WTC11 (cell line): ENCODE measurements at regions not wholly inside any gene's neighbourhood (a gene's known extent, or its start where the extent isn't known, plus 50 kb on each side); places are given as distances from the start of the nearest gene placed in this dataset.

Experiments used
- ATAC-seq: fragments of 200-7000 bp; cut with Tn5 transposase; 2 replicates; pipeline ENCODE4 v1.10.0; 2021; ENCODE audit warnings: mild to moderate bottlenecking, moderate library complexity
- CTCF ChIA-PET: fragments of 300-600 bp; sonication (Branson Sonifier 250); formaldehyde crosslinking; loops from one replicate; lab custom pipeline; 2021; ENCODE audit warnings: antibody characterized with exemption; lab: Charles Lee
- POLR2A ChIA-PET: fragments of 350-600 bp; sonication (Branson Sonifier 250); formaldehyde crosslinking; loops from one replicate; lab custom pipeline; 2021; ENCODE audit warnings: antibody characterized with exemption; lab: Charles Lee
- DNase-seq: peaks from one replicate; pipeline ENCODE4 v3.0.0; 2021; ENCODE audit warnings: low spot score
- H3K27ac Mint-ChIP-seq: 2 replicates; pipeline ENCODE4 v1.8.0; 2021; ENCODE audit warnings: mixed read lengths
- H3K27me3 Mint-ChIP-seq: 2 replicates; pipeline ENCODE4 v1.8.0; 2021; ENCODE audit warnings: low read depth, mild to moderate bottlenecking, moderate library complexity, mixed read lengths
- H3K36me3 Mint-ChIP-seq: 2 replicates; pipeline ENCODE4 v1.8.0; 2021; ENCODE audit warnings: mixed read lengths
- H3K4me1 Mint-ChIP-seq: 2 replicates; pipeline ENCODE4 v1.8.0; 2022; ENCODE audit warnings: mixed read lengths
- H3K4me3 Mint-ChIP-seq: 2 replicates; pipeline ENCODE4 v1.8.0; 2021; ENCODE audit warnings: mild to moderate bottlenecking, moderate library complexity, mixed read lengths
- H3K9me3 Mint-ChIP-seq: 2 replicates; pipeline ENCODE4 v1.8.0; 2021; ENCODE audit warnings: mixed read lengths
- AFF4 ChIP-seq: sonication (generic); formaldehyde crosslinking; IDR thresholded peaks from 2 replicates; pipeline ENCODE4 v1.8.1; 2023; ENCODE audit warnings: mild to moderate bottlenecking, missing genetic modification reagents, borderline replicate concordance
- ATF1 ChIP-seq: sonication (generic); formaldehyde crosslinking; IDR thresholded peaks from 2 replicates; pipeline ENCODE4 v1.8.1; 2023; ENCODE audit warnings: mild to moderate bottlenecking, moderate library complexity, missing genetic modification reagents
- ATF6 ChIP-seq: sonication (generic); formaldehyde crosslinking; IDR thresholded peaks from 2 replicates; pipeline ENCODE4 v1.8.1; 2023; ENCODE audit warnings: mild to moderate bottlenecking, missing genetic modification reagents
- CTCF ChIP-seq: fragments of 200-600 bp; IDR thresholded peaks from 2 replicates; pipeline ENCODE4 v1.8.0; 2022; ENCODE audit warnings: antibody characterized with exemption
- E2F4 ChIP-seq: sonication (generic); formaldehyde crosslinking; IDR thresholded peaks from 2 replicates; pipeline ENCODE4 v1.8.1; 2022; ENCODE audit warnings: low read depth, mild to moderate bottlenecking, moderate library complexity, missing genetic modification reagents, borderline replicate concordance
- FOXK1 ChIP-seq: sonication (generic); formaldehyde crosslinking; IDR thresholded peaks from 2 replicates; pipeline ENCODE4 v1.8.0; 2022; ENCODE audit warnings: mild to moderate bottlenecking, moderate library complexity, missing genetic modification reagents
- GTF2I ChIP-seq: fragments of 250-450 bp; sonication (Bioruptor Pico); conservative IDR thresholded peaks from 2 replicates; pipeline ENCODE4 v1.4.0; 2021; ENCODE audit warnings: mild to moderate bottlenecking
- IRF2 ChIP-seq: sonication (generic); formaldehyde crosslinking; IDR thresholded peaks from 2 replicates; pipeline ENCODE4 v1.8.0; 2022; ENCODE audit warnings: low read depth, missing genetic modification reagents, borderline replicate concordance
- PRRX2 ChIP-seq: fragments of 250-450 bp; sonication (Bioruptor Pico); IDR thresholded peaks from 2 replicates; pipeline ENCODE4 v1.8.0; 2021; ENCODE audit warnings: mild to moderate bottlenecking
- SOX15 ChIP-seq: fragments of 250-450 bp; sonication (Bioruptor Pico); IDR thresholded peaks from 2 replicates; pipeline ENCODE4 v1.9.0; 2021; ENCODE audit warnings: mild to moderate bottlenecking
- STAT6 ChIP-seq: sonication (generic); formaldehyde crosslinking; conservative IDR thresholded peaks from 2 replicates; pipeline ENCODE4 v1.8.1; 2023; ENCODE audit warnings: mild to moderate bottlenecking, low read depth, missing genetic modification reagents, moderate library complexity
- TCF7 ChIP-seq: sonication (generic); formaldehyde crosslinking; IDR thresholded peaks from 2 replicates; pipeline ENCODE4 v1.8.0; 2022; ENCODE audit warnings: mild to moderate bottlenecking, low read depth, missing genetic modification reagents, moderate library complexity
- TEAD1 ChIP-seq: sonication (generic); formaldehyde crosslinking; IDR thresholded peaks from 2 replicates; pipeline ENCODE4 v1.8.0; 2022; ENCODE audit warnings: mild to moderate bottlenecking, missing genetic modification reagents
- ZNF219 ChIP-seq: sonication (generic); formaldehyde crosslinking; IDR thresholded peaks from 2 replicates; pipeline ENCODE4 v1.8.0; 2023; ENCODE audit warnings: missing genetic modification reagents, mild to moderate bottlenecking, borderline replicate concordance
- ZNF396 ChIP-seq: fragments of 250-450 bp; sonication (Bioruptor Pico); IDR thresholded peaks from 2 replicates; pipeline ENCODE4 v1.8.0; 2021; ENCODE audit warnings: mild to moderate bottlenecking, moderate library complexity, borderline replicate concordance
- ZNF423 ChIP-seq: fragments of 250-450 bp; sonication (Bioruptor Pico); IDR thresholded peaks from 2 replicates; pipeline ENCODE4 v2.1.2; 2022; ENCODE audit warnings: mild to moderate bottlenecking, moderate library complexity
- ZNF671 ChIP-seq: fragments of 250-450 bp; sonication (Bioruptor Pico); IDR thresholded peaks from 2 replicates; pipeline ENCODE4 v1.8.0; 2021; ENCODE audit warnings: mild to moderate bottlenecking
- TF ChIP-seq, protein P1 (sequence below): fragments of 250-450 bp; sonication (Bioruptor Pico); IDR thresholded peaks from 2 replicates; pipeline ENCODE4 v1.9.0; 2021; ENCODE audit warnings: moderate library complexity, mild to moderate bottlenecking, inconsistent platforms, borderline replicate concordance
- TF ChIP-seq, protein P2 (sequence below): sonication (generic); formaldehyde crosslinking; IDR thresholded peaks from 2 replicates; pipeline ENCODE4 v1.8.0; 2022; ENCODE audit warnings: mild to moderate bottlenecking, missing genetic modification reagents
- TF ChIP-seq, protein P3 (sequence below): sonication (generic); formaldehyde crosslinking; IDR thresholded peaks from 2 replicates; pipeline ENCODE4 v1.8.1; 2023; ENCODE audit warnings: mild to moderate bottlenecking, missing genetic modification reagents

GRCh38 chr2:4891394-4891793 is 800.8 kb upstream of the SOX11 start:
- ATAC-seq (no peak), DNase-seq (no peak)
- H3K4me1 Mint-ChIP-seq: no peaks in the 10 kb centered on the region
- H3K9me3 Mint-ChIP-seq: peaks cover 70% of the 10 kb centered on the region
- no peak overlapping the region for H3K27ac Mint-ChIP-seq
- TF ChIP-seq STAT6 (CRISPR knock-in tag) (no peak), TEAD1 (CRISPR knock-in tag) (no peak), CTCF (no peak), ZNF219 (CRISPR knock-in tag) (no peak), AFF4 (CRISPR knock-in tag) (no peak), ATF6 (CRISPR knock-in tag) (no peak), PRRX2 (no peak), E2F4 (CRISPR knock-in tag) (no peak), ZNF423 (CRISPR knock-in tag) (no peak), TCF7 (CRISPR knock-in tag) (no peak), ZNF671 (no peak), IRF2 (CRISPR knock-in tag) (no peak), FOXK1 (CRISPR knock-in tag) (no peak), SOX15 (no peak), GTF2I (CRISPR knock-in tag) (no peak), ATF1 (CRISPR knock-in tag) (no peak), ZNF396 (CRISPR knock-in tag) (no peak)
- TF ChIP-seq, protein P1, sequence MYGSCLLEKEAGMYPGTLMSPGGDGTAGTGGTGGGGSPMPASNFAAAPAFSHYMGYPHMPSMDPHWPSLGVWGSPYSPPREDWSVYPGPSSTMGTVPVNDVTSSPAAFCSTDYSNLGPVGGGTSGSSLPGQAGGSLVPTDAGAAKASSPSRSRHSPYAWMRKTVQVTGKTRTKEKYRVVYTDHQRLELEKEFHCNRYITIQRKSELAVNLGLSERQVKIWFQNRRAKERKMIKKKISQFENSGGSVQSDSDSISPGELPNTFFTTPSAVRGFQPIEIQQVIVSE: no peak
- TF ChIP-seq, protein P2, sequence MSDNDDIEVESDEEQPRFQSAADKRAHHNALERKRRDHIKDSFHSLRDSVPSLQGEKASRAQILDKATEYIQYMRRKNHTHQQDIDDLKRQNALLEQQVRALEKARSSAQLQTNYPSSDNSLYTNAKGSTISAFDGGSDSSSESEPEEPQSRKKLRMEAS: no peak
- TF ChIP-seq, protein P3, sequence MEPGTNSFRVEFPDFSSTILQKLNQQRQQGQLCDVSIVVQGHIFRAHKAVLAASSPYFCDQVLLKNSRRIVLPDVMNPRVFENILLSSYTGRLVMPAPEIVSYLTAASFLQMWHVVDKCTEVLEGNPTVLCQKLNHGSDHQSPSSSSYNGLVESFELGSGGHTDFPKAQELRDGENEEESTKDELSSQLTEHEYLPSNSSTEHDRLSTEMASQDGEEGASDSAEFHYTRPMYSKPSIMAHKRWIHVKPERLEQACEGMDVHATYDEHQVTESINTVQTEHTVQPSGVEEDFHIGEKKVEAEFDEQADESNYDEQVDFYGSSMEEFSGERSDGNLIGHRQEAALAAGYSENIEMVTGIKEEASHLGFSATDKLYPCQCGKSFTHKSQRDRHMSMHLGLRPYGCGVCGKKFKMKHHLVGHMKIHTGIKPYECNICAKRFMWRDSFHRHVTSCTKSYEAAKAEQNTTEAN (CRISPR knock-in tag): no peak
- no peak overlapping the region for H3K4me3 Mint-ChIP-seq
- ChIA-PET POLR2A (no interaction called here), CTCF (no interaction called here)
- peaks cover 66% of the 10 kb centered on the region for H3K36me3 Mint-ChIP-seq
- peaks cover 6% of the 10 kb centered on the region for H3K27me3 Mint-ChIP-seq
